ENCODE measurements at regions not wholly inside any gene's neighbourhood (a gene's known extent, or its start where the extent isn't known, plus 50 kb on each side); places are given as distances from the start of the nearest gene placed in this dataset.
"Not testable (repeated sequence)": the region's sequence is repeated elsewhere in the genome, so short reads cannot be mapped to it uniquely, and the experiment has no call there.

GRCh38 chr1:178572604-178573003 lies 59.7 kb downstream of the TEX35 start:
- TF ChIP-seq GATA1 (IDR thresholded peaks at IDR 0.05; ENCODE audit: low read depth, low read length) (no peak), POLR2A (IDR thresholded peaks at IDR 0.05; ENCODE audit: low read length) (no peak)
- DNase-seq = no peak

- DNase-seq = no peak
- TF ChIP-seq POLR2A (IDR thresholded peaks at IDR 0.05; ENCODE audit: low read length) (no peak), GATA1 (IDR thresholded peaks at IDR 0.05; ENCODE audit: low read depth, low read length) (no peak)
These were observed 60.4 kb downstream of the TEX35 start for GRCh38 chr1:178573330-178573729.

GRCh38 chr1:178574345-178574744 lies 61.4 kb downstream of the TEX35 start:
- TF ChIP-seq POLR2A (IDR thresholded peaks at IDR 0.05; ENCODE audit: low read length) = no peak
- no peak for TF ChIP-seq GATA1 (IDR thresholded peaks at IDR 0.05; ENCODE audit: low read depth, low read length)
- no peak for DNase-seq

- no peak for TF ChIP-seq GATA1 (IDR thresholded peaks at IDR 0.05; ENCODE audit: low read depth, low read length)
- no peak for TF ChIP-seq POLR2A (IDR thresholded peaks at IDR 0.05; ENCODE audit: low read length)
- no peak for DNase-seq
These were observed 62.9 kb downstream of the TEX35 start for GRCh38 chr1:178575611-178576361.

- no peak for TF ChIP-seq POLR2A (IDR thresholded peaks at IDR 0.05; ENCODE audit: low read length)
- no peak for TF ChIP-seq GATA1 (IDR thresholded peaks at IDR 0.05; ENCODE audit: low read depth, low read length)
- DNase-seq = no peak
These were observed 63.9 kb downstream of the TEX35 start for GRCh38 chr1:178576841-178577240.

GRCh38 chr1:178577882-178578281 lies 65.0 kb downstream of the TEX35 start:
- no peak for DNase-seq
- TF ChIP-seq GATA1 (IDR thresholded peaks at IDR 0.05; ENCODE audit: low read depth, low read length) (no peak), POLR2A (IDR thresholded peaks at IDR 0.05; ENCODE audit: low read length) (no peak)

GRCh38 chr1:178578541-178578940 lies 65.6 kb downstream of the TEX35 start:
- TF ChIP-seq GATA1 (IDR thresholded peaks at IDR 0.05; ENCODE audit: low read depth, low read length) (no peak), POLR2A (IDR thresholded peaks at IDR 0.05; ENCODE audit: low read length) (no peak)
- no peak for DNase-seq

GRCh38 chr1:178579095-178579494 lies 66.2 kb downstream of the TEX35 start:
- TF ChIP-seq POLR2A (IDR thresholded peaks at IDR 0.05; ENCODE audit: low read length) (no peak), GATA1 (IDR thresholded peaks at IDR 0.05; ENCODE audit: low read depth, low read length) (no peak)
- DNase-seq = no peak

GRCh38 chr1:178579562-178579961 lies 66.7 kb downstream of the TEX35 start:
- no peak for DNase-seq
- TF ChIP-seq GATA1 (IDR thresholded peaks at IDR 0.05; ENCODE audit: low read depth, low read length) (no peak), POLR2A (IDR thresholded peaks at IDR 0.05; ENCODE audit: low read length) (no peak)

GRCh38 chr1:178580096-178580495 lies 67.2 kb downstream of the TEX35 start:
- DNase-seq = no peak
- TF ChIP-seq GATA1 (IDR thresholded peaks at IDR 0.05; ENCODE audit: low read depth, low read length) (no peak), POLR2A (IDR thresholded peaks at IDR 0.05; ENCODE audit: low read length) (no peak)

- DNase-seq = no peak
- TF ChIP-seq GATA1 (IDR thresholded peaks at IDR 0.05; ENCODE audit: low read depth, low read length) (no peak), POLR2A (IDR thresholded peaks at IDR 0.05; ENCODE audit: low read length) (no peak)
These were observed 68.0 kb downstream of the TEX35 start for GRCh38 chr1:178580876-178581275.

- DNase-seq = no peak
- TF ChIP-seq GATA1 (IDR thresholded peaks at IDR 0.05; ENCODE audit: low read depth, low read length) (no peak), POLR2A (IDR thresholded peaks at IDR 0.05; ENCODE audit: low read length) (no peak)
These were observed 68.7 kb downstream of the TEX35 start for GRCh38 chr1:178581351-178582303.

GRCh38 chr1:178587096-178587495 lies 74.2 kb downstream of the TEX35 start:
- DNase-seq = no peak
- TF ChIP-seq GATA1 (IDR thresholded peaks at IDR 0.05; ENCODE audit: low read depth, low read length) = no peak
- TF ChIP-seq POLR2A (IDR thresholded peaks at IDR 0.05; ENCODE audit: low read length) = no peak

GRCh38 chr1:178587975-178588374 lies 75.1 kb downstream of the TEX35 start:
- DNase-seq = no peak
- no peak for TF ChIP-seq GATA1 (IDR thresholded peaks at IDR 0.05; ENCODE audit: low read depth, low read length)
- no peak for TF ChIP-seq POLR2A (IDR thresholded peaks at IDR 0.05; ENCODE audit: low read length)

GRCh38 chr1:178589042-178589441 lies 76.1 kb downstream of the TEX35 start:
- DNase-seq = not testable (repeated sequence)

GRCh38 chr1:178591811-178592210 lies 78.9 kb downstream of the TEX35 start:
- DNase-seq = not testable (repeated sequence)
